Right lobe of liver (tissue), 6 donors: ENCODE measurements at regions not wholly inside any gene's neighbourhood (a gene's known extent, or its start where the extent isn't known, plus 50 kb on each side); places are given as distances from the start of the nearest gene placed in this dataset.
A peak's percentile ranks its signal among the peaks of the same experiment; 100 is the strongest.

Experiments used
- ATAC-seq, 4 donors: fragments of 200-7000 bp; cut with Tn5 transposase; one replicate each; pipeline ENCODE4 v1.9.1; 2020; ENCODE audit warnings: mild to moderate bottlenecking in 4 of 4, moderate library complexity in 4 of 4
- DNase-seq, 3 donors: peaks; one replicate each; pipeline ENCODE4 v3.0.0-alpha.2; 2020
- H3K27ac ChIP-seq, 3 donors: fragments of 200-600 bp; one replicate each; pipeline ENCODE4 v1.8.0; 2022
- H3K27me3 ChIP-seq, 2 donors: fragments of 200-600 bp; one replicate each; pipeline ENCODE4 v1.8.0; 2022
- H3K36me3 ChIP-seq, 4 donors: fragments of 200-600 bp; sonication (generic) in 1 of 4; one replicate each; pipeline versions ENCODE4 v1.5.1 to v1.8.0; 2017 to 2022; ENCODE audit warnings: control low read depth in 1 of 4
- H3K4me1 ChIP-seq, 4 donors: fragments of 200-600 bp; sonication (generic) in 1 of 4; one replicate each; pipeline versions ENCODE4 v1.5.1 to v1.8.0; 2017 to 2022; ENCODE audit warnings: control low read depth in 1 of 4
- H3K4me3 ChIP-seq, 3 donors: fragments of 200-600 bp; one replicate each; pipeline ENCODE4 v1.8.0; 2022
- H3K9me3 ChIP-seq, 4 donors: fragments of 200-600 bp; sonication (generic) in 1 of 4; one replicate each; pipeline versions ENCODE4 v1.5.1 to v1.8.0; 2017 to 2022; ENCODE audit warnings: control low read depth in 1 of 4
- CTCF ChIP-seq, 4 donors: fragments of 200-600 bp in 3 of 4; fragments of 450-650 bp in 1 of 4; IDR thresholded peaks; one replicate each; pipeline versions ENCODE4 v1.5.1 to v1.8.0; 2016 to 2022; ENCODE audit warnings: antibody characterized with exemption in 4 of 4, mild to moderate bottlenecking in 2 of 4
- POLR2A ChIP-seq: fragments of 450-650 bp; IDR thresholded peaks from one replicate; pipeline ENCODE4 v1.6.1; 2017; ENCODE audit warnings: antibody characterized with exemption, mild to moderate bottlenecking
- WGBS: methylation state at CpG from one replicate; pipeline ENCODE4 v1.1.6; 2018; ENCODE audit warnings: low coverage, low lambda C conversion rate; ENCODE audit not compliant: insufficient coverage; ENCODE audit errors: missing lambda C conversion rate; 5-methylcytosine and 5-hydroxymethylcytosine counted together
- intact Hi-C, 2 donors: fragments of 100-400 bp; cut with DNase I; formaldehyde crosslinking; loops; one replicate each; pipeline versions ENCODE4 v1.11.2 to v1.14.1; 2022
- donor health status: DM: no; HTN: yes; CAD: no.
- donor health status: DM: no; HTN: no; CAD: no.
- donor health status: DM: no; HTN: no; CAD: no.
- donor health status: DM: no; HTN: yes; CAD: no.
- donor health status: DM: no; HTN: yes; CAD: no.

DNA sequence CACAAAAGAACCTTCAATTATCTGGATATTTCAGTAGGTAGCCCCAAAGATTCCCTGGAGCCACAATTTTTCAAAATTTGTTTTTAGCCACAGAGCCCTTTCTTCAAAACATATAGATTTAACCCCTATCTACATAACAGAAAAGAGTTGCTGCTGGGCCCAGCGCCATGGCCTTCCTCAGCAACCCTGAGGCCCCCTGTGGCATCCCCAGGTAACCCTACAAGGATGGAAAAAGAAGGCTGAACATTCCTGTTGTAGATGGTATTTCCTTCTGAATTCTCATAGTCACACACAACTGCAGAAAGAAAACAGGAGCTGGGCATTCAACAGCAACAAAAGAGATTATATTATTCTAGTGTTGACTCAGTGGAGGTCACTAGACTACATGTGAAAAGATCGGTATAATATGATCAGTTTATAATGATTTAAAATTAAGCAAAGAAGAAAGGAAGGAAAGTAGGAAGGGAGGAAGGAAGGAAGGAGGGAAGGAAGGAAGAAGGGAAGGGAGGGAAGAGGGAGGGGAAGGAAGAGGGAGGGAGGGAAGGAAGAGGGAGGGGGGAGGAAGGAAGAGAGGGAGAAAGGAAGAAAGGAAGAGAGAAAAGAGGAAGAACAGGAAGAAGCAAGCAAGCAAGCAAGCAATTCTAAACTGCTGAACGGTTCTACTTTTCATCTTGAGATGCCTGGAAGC lies 342.5 kb upstream of the NR2F2 start:
- no peak for ATAC-seq
- TF ChIP-seq CTCF (IDR thresholded peaks at IDR 0.05) = no peak
- TF ChIP-seq POLR2A = no peak
- Histone ChIP-seq H3K4me3 (no peak overlapping the region), H3K9me3 (no peaks in the 10 kb centered on the region), H3K4me1 (no peaks in the 10 kb centered on the region), H3K27ac (no peak overlapping the region), H3K27me3 (no peaks in the 10 kb centered on the region), H3K36me3 (no peaks in the 10 kb centered on the region)
- intact Hi-C loops = no loop called here
- no peak for DNase-seq
- WGBS = 75% methylated on average over 2 of the region's 3 CpGs

- intact Hi-C loops = no loop called here
- no peak for TF ChIP-seq POLR2A
- TF ChIP-seq CTCF (IDR thresholded peaks at IDR 0.05) = no peak
Measured at GRCh38 chr15:95988574-95988887, 342.0 kb upstream of the NR2F2 start.

GRCh38 chr15:95989392-95989791 lies 341.1 kb upstream of the NR2F2 start:
- DNase-seq (no peak), ATAC-seq (no peak)
- intact Hi-C loops = no loop called here
- TF ChIP-seq POLR2A (no peak), CTCF (IDR thresholded peaks at IDR 0.05) (no peak)
- WGBS = 90% methylated on average over 3 of the region's 3 CpGs
- Histone ChIP-seq H3K4me1 (no peaks in the 10 kb centered on the region), H3K27ac (no peak overlapping the region), H3K27me3 (no peaks in the 10 kb centered on the region), H3K36me3 (no peaks in the 10 kb centered on the region), H3K9me3 (no peaks in the 10 kb centered on the region), H3K4me3 (no peak overlapping the region)

More at GRCh38 chr15:95988574-95988887, 342.0 kb upstream of the NR2F2 start:
- Histone ChIP-seq H3K27ac (no peak overlapping the region), H3K9me3 (no peaks in the 10 kb centered on the region), H3K27me3 (no peaks in the 10 kb centered on the region), H3K4me3 (no peak overlapping the region), H3K36me3 (no peaks in the 10 kb centered on the region), H3K4me1 (no peaks in the 10 kb centered on the region)
- ATAC-seq (peak in 1 of 4 donors; percentile 62), DNase-seq (no peak)
- 55% methylated on average over 4 of the region's 4 CpGs for WGBS

GRCh38 chr15:95990833-95991232 lies 339.7 kb upstream of the NR2F2 start:
- Histone ChIP-seq H3K4me1 (no peaks in the 10 kb centered on the region), H3K36me3 (no peaks in the 10 kb centered on the region), H3K4me3 (no peak overlapping the region), H3K27me3 (no peaks in the 10 kb centered on the region), H3K9me3 (no peaks in the 10 kb centered on the region), H3K27ac (no peak overlapping the region)
- intact Hi-C loops = no loop called here
- WGBS = 85% methylated on average over 4 of the region's 4 CpGs
- no peak for ATAC-seq
- DNase-seq = no peak
- TF ChIP-seq CTCF (IDR thresholded peaks at IDR 0.05) (no peak), POLR2A (no peak)

DNA sequence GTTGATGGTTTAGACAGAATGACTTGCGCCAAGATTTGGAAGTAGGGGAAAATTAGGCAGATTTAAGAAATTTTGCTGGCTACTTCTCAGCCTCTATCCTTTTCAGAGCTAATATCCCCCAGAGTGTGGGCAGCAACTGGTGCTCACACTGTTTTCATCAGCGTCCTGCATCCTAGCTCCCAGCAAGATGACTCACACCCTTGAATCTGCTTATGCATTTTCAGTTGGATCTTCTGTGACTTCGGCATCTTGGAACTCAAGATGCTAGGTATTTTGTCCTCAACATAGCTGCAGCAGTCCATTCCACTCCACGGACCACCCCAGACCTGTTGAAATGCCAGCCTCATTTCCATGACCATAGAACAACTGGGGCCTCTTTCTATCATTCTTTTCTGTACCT lies 336.1 kb upstream of the NR2F2 start:
- WGBS = 80% methylated on average over 4 of the region's 4 CpGs
- H3K9me3 ChIP-seq = no peaks in the 10 kb centered on the region
- no peak overlapping the region for H3K4me3 ChIP-seq
- intact Hi-C loops = no loop called here
- TF ChIP-seq CTCF (IDR thresholded peaks at IDR 0.05) (no peak), POLR2A (no peak)
- DNase-seq = no peak
- H3K27me3 ChIP-seq = no peaks in the 10 kb centered on the region
- no peaks in the 10 kb centered on the region for H3K4me1 ChIP-seq
- H3K27ac ChIP-seq = no peak overlapping the region
- no peak for ATAC-seq
- H3K36me3 ChIP-seq = no peaks in the 10 kb centered on the region
